GM23338 (cell line): ENCODE measurements at regions not wholly inside any gene's neighbourhood (a gene's known extent, or its start where the extent isn't known, plus 50 kb on each side); places are given as distances from the start of the nearest gene placed in this dataset.

Experiments used
- ATAC-seq: fragments of 200-7000 bp; cut with Tn5 transposase; 3 replicates; pipeline ENCODE4 v1.9.1; 2020
- DNase-seq: peaks from one replicate; pipeline ENCODE4 v3.0.0-alpha.2; 2015; ENCODE audit warnings: low spot score
- H2AFZ ChIP-seq: fragments of 200-600 bp; sonication (generic); 2 replicates; pipeline ENCODE4 v1.8.0; 2016; ENCODE audit warnings: antibody characterized with exemption, mild to moderate bottlenecking, moderate library complexity
- H3F3A ChIP-seq: fragments of 200-600 bp; sonication (generic); replicated peaks from 2 replicates; pipeline ENCODE4 v1.8.0; 2017; ENCODE audit warnings: antibody characterized with exemption, mixed run types, low read depth
- H3K27ac ChIP-seq: fragments of 200-600 bp; sonication (generic); 2 replicates; pipeline ENCODE4 v1.6.1; 2016; ENCODE audit warnings: low read depth
- H3K27me3 ChIP-seq: fragments of 200-600 bp; sonication (generic); 2 replicates; pipeline ENCODE4 v1.8.0; 2016; ENCODE audit warnings: mild to moderate bottlenecking, mixed run types, moderate library complexity; ENCODE audit not compliant: insufficient read depth
- H3K36me3 ChIP-seq: fragments of 200-600 bp; sonication (generic); 2 replicates; pipeline ENCODE4 v1.8.0; 2016; ENCODE audit warnings: mild to moderate bottlenecking; ENCODE audit not compliant: insufficient read depth
- H3K4me1 ChIP-seq: fragments of 200-600 bp; sonication (generic); 2 replicates; pipeline ENCODE4 v1.8.0; 2016; ENCODE audit warnings: mild to moderate bottlenecking, moderate library complexity; ENCODE audit not compliant: insufficient read depth
- H3K4me2 ChIP-seq: fragments of 200-600 bp; sonication (generic); 2 replicates; pipeline ENCODE4 v1.7.1; 2017; ENCODE audit warnings: mixed run types
- H3K4me3 ChIP-seq: fragments of 200-600 bp; sonication (generic); 2 replicates; pipeline ENCODE4 v1.6.1; 2016; ENCODE audit warnings: mixed run types
- H3K79me2 ChIP-seq: fragments of 200-600 bp; sonication (generic); replicated peaks from 2 replicates; pipeline ENCODE4 v1.8.0; 2017; ENCODE audit warnings: mild to moderate bottlenecking; ENCODE audit not compliant: insufficient read depth
- H3K9me2 ChIP-seq: fragments of 200-600 bp; sonication (generic); 2 replicates; pipeline ENCODE4 v1.8.0; 2017; ENCODE audit not compliant: insufficient read depth
- H4K20me1 ChIP-seq: fragments of 200-600 bp; sonication (generic); replicated peaks from 2 replicates; pipeline ENCODE4 v1.8.0; 2017; ENCODE audit warnings: mild to moderate bottlenecking; ENCODE audit not compliant: insufficient read depth
- H3K27ac Mint-ChIP-seq: 2 replicates; pipeline ENCODE4 v1.8.0; 2020; ENCODE audit warnings: inconsistent platforms, mild to moderate bottlenecking, moderate library complexity, mixed read lengths
- H3K27me3 Mint-ChIP-seq: 3 replicates; pipeline ENCODE4 v1.8.0; 2022; ENCODE audit warnings: low read depth, mild to moderate bottlenecking, moderate library complexity, mixed read lengths, inconsistent platforms; ENCODE audit not compliant: insufficient read depth, poor library complexity
- H3K36me3 Mint-ChIP-seq: 3 replicates; pipeline ENCODE4 v1.8.0; 2021; ENCODE audit warnings: low read depth, mild to moderate bottlenecking, inconsistent platforms, moderate library complexity, mixed read lengths
- H3K4me1 Mint-ChIP-seq: 3 replicates; pipeline ENCODE4 v1.8.0; 2020; ENCODE audit warnings: mild to moderate bottlenecking, inconsistent platforms, mixed read lengths
- H3K4me3 Mint-ChIP-seq: 3 replicates; pipeline ENCODE4 v1.8.0; 2021; ENCODE audit warnings: moderate library complexity, mild to moderate bottlenecking, inconsistent platforms, mixed read lengths
- H3K9me3 Mint-ChIP-seq: 3 replicates; pipeline ENCODE4 v1.8.0; 2020; ENCODE audit warnings: moderate library complexity, mild to moderate bottlenecking, inconsistent platforms, mixed read lengths
- CREB1 ChIP-seq: fragments of 250-450 bp; sonication (Bioruptor Pico); IDR thresholded peaks from 2 replicates; pipeline ENCODE4 v1.5.0; 2020; ENCODE audit warnings: low read depth, mild to moderate bottlenecking, moderate library complexity
- CTCF ChIP-seq, 2 experiments: fragments of 200-600 bp in 1 of 2; sonication (generic) in 1 of 2; conservative IDR thresholded peaks; 2 replicates each; pipeline versions ENCODE4 v1.5.1 to v1.6.1; 2016 to 2017; ENCODE audit warnings: antibody characterized with exemption in 2 of 2, low read depth in 2 of 2, mild to moderate bottlenecking in 2 of 2, moderate library complexity in 1 of 2
- ETS1 ChIP-seq: IDR thresholded peaks from 2 replicates; pipeline ENCODE4 v1.6.1; 2016; ENCODE audit warnings: antibody characterized with exemption
- EZH2 ChIP-seq: fragments of 200-600 bp; sonication (generic); IDR thresholded peaks from one replicate; pipeline ENCODE4 v1.8.0; 2017; ENCODE audit warnings: antibody characterized with exemption, mild to moderate bottlenecking, low read depth; ENCODE audit not compliant: unreplicated experiment
- EZH2phosphoT487 ChIP-seq: fragments of 200-600 bp; sonication (generic); IDR thresholded peaks from one replicate; pipeline ENCODE4 v1.8.1; 2018; ENCODE audit warnings: antibody characterized with exemption; ENCODE audit not compliant: unreplicated experiment
- JUNB ChIP-seq: IDR thresholded peaks from one replicate; pipeline ENCODE4 v1.6.1; 2016; ENCODE audit warnings: antibody characterized with exemption; ENCODE audit not compliant: unreplicated experiment
- NANOG ChIP-seq: IDR thresholded peaks from 2 replicates; pipeline ENCODE4 v1.6.1; 2016; ENCODE audit warnings: antibody characterized with exemption, borderline replicate concordance
- POLR2AphosphoS5 ChIP-seq: IDR thresholded peaks from 2 replicates; pipeline ENCODE4 v1.6.1; 2016; ENCODE audit warnings: antibody characterized with exemption, low read depth
- REST ChIP-seq: IDR thresholded peaks from one replicate; pipeline ENCODE4 v1.6.1; 2018; ENCODE audit warnings: antibody characterized with exemption; ENCODE audit not compliant: unreplicated experiment
- STAT1 ChIP-seq: IDR thresholded peaks from one replicate; pipeline ENCODE4 v1.6.1; 2016; ENCODE audit warnings: antibody characterized with exemption; ENCODE audit not compliant: unreplicated experiment
- ZNF114 ChIP-seq: fragments of 250-450 bp; sonication (Bioruptor Pico); IDR thresholded peaks from 2 replicates; pipeline ENCODE4 v1.5.0; 2020; ENCODE audit warnings: mild to moderate bottlenecking, moderate library complexity
- ZNF331 ChIP-seq: fragments of 250-450 bp; sonication (Bioruptor Pico); IDR thresholded peaks from 2 replicates; pipeline ENCODE4 v1.5.0; 2020; ENCODE audit warnings: low read depth, mild to moderate bottlenecking, moderate library complexity
- ZNF462 ChIP-seq: fragments of 250-450 bp; sonication (Bioruptor Pico); IDR thresholded peaks from 2 replicates; pipeline ENCODE4 v1.5.0; 2020; ENCODE audit warnings: mild to moderate bottlenecking, moderate library complexity

GRCh38 chr9:111151537-111151936 is 113.3 kb upstream of the LPAR1 start (continued):
- TF ChIP-seq ZNF462 (CRISPR knock-in tag) (no peak), JUNB (no peak), NANOG (no peak), POLR2AphosphoS5 (no peak), EZH2phosphoT487 (no peak), EZH2 (no peak), ZNF114 (CRISPR knock-in tag) (no peak), STAT1 (no peak), CTCF (conservative IDR thresholded peaks at IDR 0.05; ENCODE audit: low read depth in 2 of 2) (no peak; a peak in 1 of 4 replicates)

GRCh38 chr9:111150181-111150580 is 111.9 kb upstream of the LPAR1 start:
- H3K36me3 Mint-ChIP-seq: no peaks in the 10 kb centered on the region
- Histone ChIP-seq H3K9me2 (peaks cover 3% of the 10 kb centered on the region; the same call in 1 of the 2 replicates), H3K4me1 (no peaks in the 10 kb centered on the region), H3K79me2 (no peaks in the 10 kb centered on the region), H2AFZ (no peak overlapping the region), H3K27me3 (no peaks in the 10 kb centered on the region), H3K27ac (no peak overlapping the region), H3K4me3 (no peak overlapping the region), H3F3A (no peaks in the 10 kb centered on the region), H3K4me2 (no peak overlapping the region), H4K20me1 (no peaks in the 10 kb centered on the region), H3K36me3 (no peaks in the 10 kb centered on the region)
- H3K4me3 Mint-ChIP-seq: no peak overlapping the region
- ATAC-seq (no peak), DNase-seq (no peak)
- H3K27ac Mint-ChIP-seq: no peak overlapping the region
- H3K4me1 Mint-ChIP-seq: no peaks in the 10 kb centered on the region
- no peaks in the 10 kb centered on the region for H3K9me3 Mint-ChIP-seq
- H3K27me3 Mint-ChIP-seq: no peaks in the 10 kb centered on the region
- TF ChIP-seq EZH2phosphoT487 (no peak), REST (no peak), ETS1 (no peak), CREB1 (no peak), POLR2AphosphoS5 (no peak), ZNF331 (CRISPR knock-in tag) (no peak)
